ENCODE measurements at regions not wholly inside any gene's neighbourhood (a gene's known extent, or its start where the extent isn't known, plus 50 kb on each side); places are given as distances from the start of the nearest gene placed in this dataset.

DNA sequence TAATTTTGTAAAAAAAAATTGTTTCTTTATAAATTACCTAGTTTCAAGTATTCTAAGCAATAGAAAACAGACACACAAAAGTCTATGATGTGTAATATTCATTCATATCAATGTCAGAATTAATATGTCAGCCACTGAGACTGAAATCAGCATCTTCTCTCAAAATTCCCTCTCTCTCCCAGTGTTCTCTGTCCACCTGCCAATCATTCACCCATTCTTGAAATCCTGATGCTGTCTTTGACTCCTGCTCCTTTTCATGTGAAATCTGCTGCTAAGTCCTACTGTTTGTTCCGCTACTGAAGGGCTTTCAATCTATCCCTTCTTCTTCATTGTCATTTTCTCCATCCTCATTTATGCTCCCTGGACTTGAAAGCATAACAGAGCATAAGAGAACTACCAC lies 257.9 kb downstream of the SATB2 start:
- 93% methylated on average over 1 of the region's 1 CpG for WGBS
- no peaks in the 10 kb centered on the region for H3K27me3 ChIP-seq
- H3K4me3 ChIP-seq = no peak overlapping the region
- intact Hi-C loops (cut with DNase I) = no loop called here
- TF ChIP-seq EP300 (IDR thresholded peaks at IDR 0.05) (no peak), POLR2AphosphoS5 (IDR thresholded peaks at IDR 0.05) (no peak), POLR2A (IDR thresholded peaks at IDR 0.05; ENCODE audit: low read depth) (no peak)
- TF ChIP-seq, protein P1, sequence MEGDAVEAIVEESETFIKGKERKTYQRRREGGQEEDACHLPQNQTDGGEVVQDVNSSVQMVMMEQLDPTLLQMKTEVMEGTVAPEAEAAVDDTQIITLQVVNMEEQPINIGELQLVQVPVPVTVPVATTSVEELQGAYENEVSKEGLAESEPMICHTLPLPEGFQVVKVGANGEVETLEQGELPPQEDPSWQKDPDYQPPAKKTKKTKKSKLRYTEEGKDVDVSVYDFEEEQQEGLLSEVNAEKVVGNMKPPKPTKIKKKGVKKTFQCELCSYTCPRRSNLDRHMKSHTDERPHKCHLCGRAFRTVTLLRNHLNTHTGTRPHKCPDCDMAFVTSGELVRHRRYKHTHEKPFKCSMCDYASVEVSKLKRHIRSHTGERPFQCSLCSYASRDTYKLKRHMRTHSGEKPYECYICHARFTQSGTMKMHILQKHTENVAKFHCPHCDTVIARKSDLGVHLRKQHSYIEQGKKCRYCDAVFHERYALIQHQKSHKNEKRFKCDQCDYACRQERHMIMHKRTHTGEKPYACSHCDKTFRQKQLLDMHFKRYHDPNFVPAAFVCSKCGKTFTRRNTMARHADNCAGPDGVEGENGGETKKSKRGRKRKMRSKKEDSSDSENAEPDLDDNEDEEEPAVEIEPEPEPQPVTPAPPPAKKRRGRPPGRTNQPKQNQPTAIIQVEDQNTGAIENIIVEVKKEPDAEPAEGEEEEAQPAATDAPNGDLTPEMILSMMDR (IDR thresholded peaks at IDR 0.05) = no peak
- no peak for DNase-seq (ENCODE audit: extremely low spot score)
- no peaks in the 10 kb centered on the region for H3K36me3 ChIP-seq
- H3K9me3 ChIP-seq = no peaks in the 10 kb centered on the region
- H3K27ac ChIP-seq (replicated peaks in 1 of 4) = no peak overlapping the region
- no peaks in the 10 kb centered on the region for H3K4me1 ChIP-seq

DNA sequence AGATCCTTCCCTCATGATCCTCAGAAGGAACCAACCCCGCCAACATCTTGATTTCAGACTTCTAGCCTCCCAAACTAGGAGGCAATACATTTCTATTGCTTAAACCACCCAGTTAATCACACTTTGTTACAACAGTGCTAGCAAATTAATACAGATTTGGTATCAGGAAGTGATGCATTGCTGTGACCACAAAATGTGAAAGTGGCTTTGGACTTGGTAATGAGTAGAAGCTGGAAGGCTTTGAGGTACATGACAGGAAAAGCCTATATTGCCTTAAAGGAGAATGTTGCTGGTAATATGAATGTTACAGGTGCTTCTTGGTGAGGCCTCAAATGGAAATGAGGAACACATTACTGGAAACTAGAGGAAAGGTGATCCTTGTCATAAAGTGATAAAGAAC lies 260.3 kb downstream of the SATB2 start:
- Histone ChIP-seq H3K4me3 (no peak overlapping the region), H3K27me3 (no peaks in the 10 kb centered on the region), H3K27ac (replicated peaks in 1 of 4) (no peak overlapping the region), H3K36me3 (no peaks in the 10 kb centered on the region), H3K9me3 (no peaks in the 10 kb centered on the region), H3K4me1 (no peaks in the 10 kb centered on the region)
- intact Hi-C loops (cut with DNase I) = no loop called here
- DNase-seq (ENCODE audit: extremely low spot score) = no peak
- WGBS = 100% methylated on average over 1 of the region's 1 CpG
- TF ChIP-seq POLR2A (IDR thresholded peaks at IDR 0.05; ENCODE audit: low read depth) = no peak

DNA sequence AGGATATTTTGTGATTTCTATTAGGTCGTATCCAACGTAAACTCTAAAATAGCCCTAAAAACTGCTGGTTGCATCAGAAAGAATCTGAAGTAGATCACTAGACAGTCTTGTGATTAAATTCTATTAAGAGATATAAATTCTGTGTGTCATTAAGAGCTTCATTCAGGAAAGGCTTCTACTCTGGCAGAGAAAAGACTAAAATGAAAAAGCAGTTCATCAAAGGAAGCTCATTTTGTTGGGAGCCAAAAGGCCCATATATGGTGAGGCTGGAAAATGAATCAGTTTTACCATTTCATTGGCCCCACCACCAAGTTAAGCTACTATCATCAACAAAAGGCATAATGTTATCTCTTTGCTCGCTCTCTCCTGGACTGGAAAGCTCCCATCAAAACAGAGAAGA lies 261.1 kb downstream of the SATB2 start:
- intact Hi-C loops (cut with DNase I) = no loop called here
- no peak overlapping the region for H3K27ac ChIP-seq (replicated peaks in 1 of 4)
- no peaks in the 10 kb centered on the region for H3K9me3 ChIP-seq
- no peaks in the 10 kb centered on the region for H3K27me3 ChIP-seq
- TF ChIP-seq, protein P1 (IDR thresholded peaks at IDR 0.05) = no peak
- TF ChIP-seq POLR2AphosphoS5 (IDR thresholded peaks at IDR 0.05) (no peak), POLR2A (IDR thresholded peaks at IDR 0.05; ENCODE audit: low read depth) (no peak), EP300 (IDR thresholded peaks at IDR 0.05) (no peak)
- H3K36me3 ChIP-seq = no peaks in the 10 kb centered on the region
- H3K4me3 ChIP-seq = no peak overlapping the region
- H3K4me1 ChIP-seq = no peaks in the 10 kb centered on the region
- WGBS = 61% methylated on average over 3 of the region's 3 CpGs
- DNase-seq (ENCODE audit: extremely low spot score) = no peak

DNA sequence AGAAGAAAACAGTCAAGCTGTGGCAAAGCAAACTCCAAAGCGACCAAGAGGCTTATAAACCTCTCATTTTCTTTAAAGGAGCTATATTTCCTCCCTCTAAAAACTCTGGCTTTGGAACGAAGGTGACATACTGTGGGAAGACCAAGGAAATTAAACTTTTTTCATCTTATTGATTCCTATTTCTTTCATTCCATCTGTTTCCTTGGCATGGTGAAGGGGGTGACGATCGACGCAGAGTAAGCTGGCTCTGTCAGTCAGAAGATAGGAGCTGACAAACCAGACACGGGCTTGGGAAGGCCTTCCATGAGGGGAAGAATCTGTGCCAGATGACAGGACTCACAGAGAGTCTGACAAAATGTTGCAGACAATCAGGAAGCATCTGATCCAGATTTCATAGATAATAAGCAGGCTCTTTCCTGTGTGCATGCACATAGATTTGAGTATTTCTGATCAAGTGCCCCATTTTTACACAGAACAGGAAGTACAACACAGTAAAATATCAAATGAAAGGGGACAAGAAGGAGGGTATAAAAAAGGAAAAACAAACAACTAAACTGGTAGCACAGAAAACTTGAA lies 261.7 kb downstream of the SATB2 start:
- H3K4me1 ChIP-seq = no peaks in the 10 kb centered on the region
- intact Hi-C loops (cut with DNase I) = no loop called here
- H3K36me3 ChIP-seq = no peaks in the 10 kb centered on the region
- no peaks in the 10 kb centered on the region for H3K9me3 ChIP-seq
- WGBS = 78% methylated on average over 6 of the region's 6 CpGs
- no peak for DNase-seq (ENCODE audit: extremely low spot score)
- no peaks in the 10 kb centered on the region for H3K27me3 ChIP-seq
- H3K4me3 ChIP-seq = no peak overlapping the region
- no peak overlapping the region for H3K27ac ChIP-seq (replicated peaks in 1 of 4)
- TF ChIP-seq EP300 (IDR thresholded peaks at IDR 0.05) = no peak
- TF ChIP-seq POLR2AphosphoS5 (IDR thresholded peaks at IDR 0.05) = no peak
- TF ChIP-seq, protein P1 (IDR thresholded peaks at IDR 0.05) = no peak
- TF ChIP-seq POLR2A (IDR thresholded peaks at IDR 0.05; ENCODE audit: low read depth) = no peak

DNA sequence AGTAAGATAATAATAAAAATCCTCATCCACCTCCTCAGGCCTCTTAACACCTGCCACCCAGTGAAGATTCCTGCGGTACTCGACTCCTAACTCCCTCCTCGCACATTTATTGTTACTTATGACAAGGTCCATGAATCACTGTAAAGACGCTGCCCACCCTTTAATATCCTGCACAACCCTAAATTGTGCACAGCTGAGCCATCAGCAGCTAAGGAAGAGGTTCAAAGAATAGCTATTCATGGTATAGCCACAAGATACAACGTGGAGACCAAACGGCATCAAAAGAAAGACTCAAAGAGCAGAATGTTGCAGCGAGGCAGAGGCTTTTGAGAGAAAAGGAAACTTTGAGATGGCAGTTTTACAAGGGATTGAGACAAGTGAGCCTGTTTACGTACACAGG lies 266.3 kb downstream of the SATB2 start:
- Histone ChIP-seq H3K4me3 (no peak overlapping the region), H3K4me1 (no peaks in the 10 kb centered on the region), H3K36me3 (no peaks in the 10 kb centered on the region), H3K27ac (replicated peaks in 1 of 4) (no peak overlapping the region), H3K9me3 (no peaks in the 10 kb centered on the region), H3K27me3 (no peaks in the 10 kb centered on the region)
- 65% methylated on average over 8 of the region's 8 CpGs for WGBS
- no peak for DNase-seq (ENCODE audit: extremely low spot score)
- intact Hi-C loops (cut with DNase I) = no loop called here
- TF ChIP-seq, protein P1 (IDR thresholded peaks at IDR 0.05) = no peak
- no peak for TF ChIP-seq POLR2AphosphoS5 (IDR thresholded peaks at IDR 0.05)
- TF ChIP-seq POLR2A (IDR thresholded peaks at IDR 0.05; ENCODE audit: low read depth) = no peak
- TF ChIP-seq EP300 (IDR thresholded peaks at IDR 0.05) = no peak

Measured in esophagus muscularis mucosa (tissue), 4 donors.